HEK293 (cell line): ENCODE measurements at regions not wholly inside any gene's neighbourhood (a gene's known extent, or its start where the extent isn't known, plus 50 kb on each side); places are given as distances from the start of the nearest gene placed in this dataset.

ENCODE experiments used
- CTCF ChIA-PET: fragments of 350-600 bp; formaldehyde crosslinking; extraction: SDS; loops from one replicate; lab custom pipeline; 2021; ENCODE audit warnings: antibody characterized with exemption; lab: Yijun Ruan, JAX
- POLR2A ChIA-PET: fragments of 300-600 bp; formaldehyde crosslinking; extraction: SDS; loops from one replicate; lab custom pipeline; 2020; ENCODE audit warnings: antibody characterized with exemption, inconsistent platforms; lab: Yijun Ruan, JAX
- H3K27ac ChIP-seq: fragments of 200-500 bp; sonication (Bioruptor generic); 2 replicates; pipeline ENCODE4 v1.5.1; 2014; ENCODE audit warnings: low read depth, low read length, control low read depth, inconsistent platforms; ENCODE audit errors: extremely low read depth
- H3K36me3 ChIP-seq, 2 experiments: fragments of 200-500 bp in 1 of 2; sonication (Bioruptor generic) in 1 of 2; 1 replicate in 1 of 2; 2 replicates in 1 of 2; pipeline ENCODE4 v1.5.1; 2014 to 2017; ENCODE audit warnings: inconsistent platforms in 2 of 2, low read length in 2 of 2; ENCODE audit not compliant: control insufficient read depth in 2 of 2, insufficient read depth in 1 of 2
- H3K4me1 ChIP-seq: fragments of 200-500 bp; sonication (Bioruptor generic); 2 replicates; pipeline ENCODE4 v1.5.1; 2014; ENCODE audit warnings: mild to moderate bottlenecking, low read length, inconsistent platforms; ENCODE audit not compliant: control insufficient read depth, insufficient read depth
- H3K4me3 ChIP-seq: 2 replicates; pipeline ENCODE4 v1.5.1; 2011; ENCODE audit warnings: low read depth, mild to moderate bottlenecking, control low read depth, low read length, moderate library complexity
- H3K9me3 ChIP-seq: fragments of 200-500 bp; sonication (Bioruptor generic); 2 replicates; pipeline ENCODE4 v1.5.1; 2014; ENCODE audit warnings: low read depth, low read length, inconsistent platforms; ENCODE audit not compliant: control insufficient read depth, insufficient read depth
- GFI1B ChIP-seq: fragments of 450-650 bp; formaldehyde crosslinking; IDR thresholded peaks from 2 replicates; pipeline ENCODE4 v1.5.1; 2016; ENCODE audit warnings: missing biosample characterization, missing genetic modification characterization
- GLIS2 ChIP-seq: fragments of 450-650 bp; formaldehyde crosslinking; IDR thresholded peaks from 2 replicates; pipeline ENCODE4 v1.5.1; 2016; ENCODE audit warnings: missing biosample characterization, missing genetic modification characterization
- OSR2 ChIP-seq: fragments of 450-650 bp; formaldehyde crosslinking; IDR thresholded peaks from 2 replicates; pipeline ENCODE4 v1.5.1; 2016; ENCODE audit warnings: missing biosample characterization, missing genetic modification characterization
- OVOL3 ChIP-seq: fragments of 450-650 bp; formaldehyde crosslinking; IDR thresholded peaks from 2 replicates; pipeline ENCODE4 v1.5.1; 2016; ENCODE audit warnings: missing biosample characterization, missing genetic modification characterization
- RBAK ChIP-seq: fragments of 450-650 bp; formaldehyde crosslinking; IDR thresholded peaks from 2 replicates; pipeline ENCODE4 v1.5.1; 2016; ENCODE audit warnings: missing biosample characterization, missing genetic modification characterization
- SETDB1 ChIP-seq: IDR thresholded peaks from one replicate; pipeline ENCODE4 v1.6.1; 2017; ENCODE audit warnings: mild to moderate bottlenecking, low read length, moderate library complexity, mixed read lengths; ENCODE audit not compliant: insufficient read length
- SP2 ChIP-seq: fragments of 450-650 bp; formaldehyde crosslinking; IDR thresholded peaks from 2 replicates; pipeline ENCODE4 v1.5.1; 2016; ENCODE audit warnings: missing biosample characterization, missing genetic modification characterization
- SP7 ChIP-seq: fragments of 450-650 bp; formaldehyde crosslinking; IDR thresholded peaks from 2 replicates; pipeline ENCODE4 v1.5.1; 2016; ENCODE audit warnings: missing biosample characterization, missing genetic modification characterization
- ZBTB21 ChIP-seq: fragments of 450-650 bp; formaldehyde crosslinking; IDR thresholded peaks from 2 replicates; pipeline ENCODE4 v1.5.1; 2017; ENCODE audit warnings: missing biosample characterization, missing genetic modification characterization
- ZNF133 ChIP-seq: fragments of 450-650 bp; formaldehyde crosslinking; IDR thresholded peaks from 2 replicates; pipeline ENCODE4 v1.5.1; 2016; ENCODE audit warnings: missing biosample characterization, missing genetic modification characterization
- ZNF169 ChIP-seq: fragments of 450-650 bp; formaldehyde crosslinking; IDR thresholded peaks from 2 replicates; pipeline ENCODE4 v1.5.1; 2016; ENCODE audit warnings: missing biosample characterization, missing genetic modification characterization
- ZNF292 ChIP-seq: fragments of 450-650 bp; formaldehyde crosslinking; IDR thresholded peaks from 2 replicates; pipeline ENCODE4 v1.5.1; 2016; ENCODE audit warnings: low read depth, missing biosample characterization, missing genetic modification characterization, borderline replicate concordance
- ZNF311 ChIP-seq: fragments of 450-650 bp; formaldehyde crosslinking; IDR thresholded peaks from 2 replicates; pipeline ENCODE4 v1.5.1; 2017; ENCODE audit warnings: missing biosample characterization, missing genetic modification characterization, borderline replicate concordance
- ZNF501 ChIP-seq: fragments of 450-650 bp; formaldehyde crosslinking; IDR thresholded peaks from 2 replicates; pipeline ENCODE4 v1.5.1; 2016; ENCODE audit warnings: missing biosample characterization, missing genetic modification characterization
- ZNF555 ChIP-seq: fragments of 450-650 bp; formaldehyde crosslinking; conservative IDR thresholded peaks from 2 replicates; pipeline ENCODE4 v1.5.1; 2017; ENCODE audit warnings: missing biosample characterization, mild to moderate bottlenecking, missing genetic modification characterization, inconsistent platforms
- ZNF600 ChIP-seq: fragments of 450-650 bp; formaldehyde crosslinking; IDR thresholded peaks from 2 replicates; pipeline ENCODE4 v1.5.1; 2016; ENCODE audit warnings: missing biosample characterization, missing genetic modification characterization
- TF ChIP-seq, protein P1 (sequence below): fragments of 450-650 bp; formaldehyde crosslinking; IDR thresholded peaks from 2 replicates; pipeline ENCODE4 v1.5.1; 2017; ENCODE audit warnings: missing biosample characterization, mild to moderate bottlenecking, missing genetic modification characterization, moderate library complexity
- TF ChIP-seq, protein P2 (sequence below): fragments of 450-650 bp; formaldehyde crosslinking; IDR thresholded peaks from 2 replicates; pipeline ENCODE4 v1.5.1; 2016; ENCODE audit warnings: missing biosample characterization, missing genetic modification characterization
- TF ChIP-seq, protein P3 (sequence below): fragments of 450-650 bp; formaldehyde crosslinking; IDR thresholded peaks from 2 replicates; pipeline ENCODE4 v1.5.1; 2016; ENCODE audit warnings: missing biosample characterization, missing genetic modification characterization
- TF ChIP-seq, protein P4 (sequence below): fragments of 450-650 bp; formaldehyde crosslinking; IDR thresholded peaks from 2 replicates; pipeline ENCODE4 v1.5.1; 2016; ENCODE audit warnings: missing biosample characterization, missing genetic modification characterization
- TF ChIP-seq, protein P5 (sequence below): fragments of 450-650 bp; formaldehyde crosslinking; optimal IDR thresholded peaks from 2 replicates; pipeline ENCODE3; 2016; ENCODE audit warnings: missing biosample characterization, mild to moderate bottlenecking, missing genetic modification characterization

DNA sequence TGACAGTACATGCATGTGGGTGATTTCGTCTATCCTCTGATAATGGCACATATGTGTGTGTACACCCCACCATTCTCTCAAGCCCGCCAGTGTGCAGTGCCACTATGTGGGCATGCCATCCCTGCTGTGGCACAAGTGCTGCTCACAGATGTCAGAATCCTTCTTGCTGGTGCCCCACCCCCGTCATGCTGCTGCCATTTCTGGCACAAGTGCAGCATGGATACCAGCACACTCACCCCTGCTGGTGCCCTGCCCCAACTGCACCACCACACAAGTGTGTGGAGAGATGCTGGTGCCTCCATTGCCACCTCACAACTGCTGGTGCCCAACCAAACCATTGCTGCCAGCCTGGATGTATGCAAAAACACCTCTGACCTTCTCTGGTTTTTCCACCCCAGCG is 1133.8 kb downstream of the TECRL start:
- POLR2A ChIA-PET: no interaction called here
- Histone ChIP-seq H3K9me3 (no peaks in the 10 kb centered on the region), H3K4me1 (no peaks in the 10 kb centered on the region), H3K27ac (no peak overlapping the region), H3K36me3 (no peaks in the 10 kb centered on the region)
- CTCF ChIA-PET: no interaction called here
- TF ChIP-seq RBAK (tag by site-specific recombination) (no peak), ZNF501 (no peak), SP2 (tag by site-specific recombination) (no peak), ZNF133 (no peak), SETDB1 (no peak), ZNF169 (tag by site-specific recombination) (no peak), OVOL3 (tag by site-specific recombination) (no peak), GLIS2 (tag by site-specific recombination) (no peak), ZNF600 (tag by site-specific recombination) (no peak), ZNF555 (tag by site-specific recombination) (no peak)
- TF ChIP-seq, protein P1, sequence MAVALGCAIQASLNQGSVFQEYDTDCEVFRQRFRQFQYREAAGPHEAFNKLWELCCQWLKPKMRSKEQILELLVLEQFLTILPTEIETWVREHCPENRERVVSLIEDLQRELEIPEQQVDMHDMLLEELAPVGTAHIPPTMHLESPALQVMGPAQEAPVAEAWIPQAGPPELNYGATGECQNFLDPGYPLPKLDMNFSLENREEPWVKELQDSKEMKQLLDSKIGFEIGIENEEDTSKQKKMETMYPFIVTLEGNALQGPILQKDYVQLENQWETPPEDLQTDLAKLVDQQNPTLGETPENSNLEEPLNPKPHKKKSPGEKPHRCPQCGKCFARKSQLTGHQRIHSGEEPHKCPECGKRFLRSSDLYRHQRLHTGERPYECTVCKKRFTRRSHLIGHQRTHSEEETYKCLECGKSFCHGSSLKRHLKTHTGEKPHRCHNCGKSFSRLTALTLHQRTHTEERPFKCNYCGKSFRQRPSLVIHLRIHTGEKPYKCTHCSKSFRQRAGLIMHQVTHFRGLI (tag by site-specific recombination): no peak
- TF ChIP-seq, protein P2, sequence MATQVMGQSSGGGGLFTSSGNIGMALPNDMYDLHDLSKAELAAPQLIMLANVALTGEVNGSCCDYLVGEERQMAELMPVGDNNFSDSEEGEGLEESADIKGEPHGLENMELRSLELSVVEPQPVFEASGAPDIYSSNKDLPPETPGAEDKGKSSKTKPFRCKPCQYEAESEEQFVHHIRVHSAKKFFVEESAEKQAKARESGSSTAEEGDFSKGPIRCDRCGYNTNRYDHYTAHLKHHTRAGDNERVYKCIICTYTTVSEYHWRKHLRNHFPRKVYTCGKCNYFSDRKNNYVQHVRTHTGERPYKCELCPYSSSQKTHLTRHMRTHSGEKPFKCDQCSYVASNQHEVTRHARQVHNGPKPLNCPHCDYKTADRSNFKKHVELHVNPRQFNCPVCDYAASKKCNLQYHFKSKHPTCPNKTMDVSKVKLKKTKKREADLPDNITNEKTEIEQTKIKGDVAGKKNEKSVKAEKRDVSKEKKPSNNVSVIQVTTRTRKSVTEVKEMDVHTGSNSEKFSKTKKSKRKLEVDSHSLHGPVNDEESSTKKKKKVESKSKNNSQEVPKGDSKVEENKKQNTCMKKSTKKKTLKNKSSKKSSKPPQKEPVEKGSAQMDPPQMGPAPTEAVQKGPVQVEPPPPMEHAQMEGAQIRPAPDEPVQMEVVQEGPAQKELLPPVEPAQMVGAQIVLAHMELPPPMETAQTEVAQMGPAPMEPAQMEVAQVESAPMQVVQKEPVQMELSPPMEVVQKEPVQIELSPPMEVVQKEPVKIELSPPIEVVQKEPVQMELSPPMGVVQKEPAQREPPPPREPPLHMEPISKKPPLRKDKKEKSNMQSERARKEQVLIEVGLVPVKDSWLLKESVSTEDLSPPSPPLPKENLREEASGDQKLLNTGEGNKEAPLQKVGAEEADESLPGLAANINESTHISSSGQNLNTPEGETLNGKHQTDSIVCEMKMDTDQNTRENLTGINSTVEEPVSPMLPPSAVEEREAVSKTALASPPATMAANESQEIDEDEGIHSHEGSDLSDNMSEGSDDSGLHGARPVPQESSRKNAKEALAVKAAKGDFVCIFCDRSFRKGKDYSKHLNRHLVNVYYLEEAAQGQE: no peak
- TF ChIP-seq, all 188 proteins: peak for 0
- H3K4me3 ChIP-seq: no peak overlapping the region

DNA sequence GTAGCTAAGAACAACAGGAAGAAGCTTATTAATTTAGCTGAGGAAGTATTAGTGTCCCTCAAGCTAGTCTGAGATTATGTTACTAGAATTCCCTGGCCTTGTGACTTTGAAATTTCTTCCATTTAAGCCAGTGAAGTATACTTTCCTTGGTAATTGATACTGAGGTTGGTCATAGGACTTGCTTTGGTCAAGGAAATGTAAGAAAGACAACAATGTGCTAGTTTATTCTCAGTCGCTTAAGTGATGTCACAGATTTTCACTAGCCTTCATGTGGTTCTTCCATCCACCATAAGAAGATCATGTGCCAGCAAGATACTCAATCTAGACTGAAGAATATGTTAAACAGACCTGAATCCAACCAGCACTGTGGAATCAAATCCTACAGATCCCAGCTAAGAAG is 1140.1 kb downstream of the TECRL start:
- CTCF ChIA-PET: no interaction called here
- Histone ChIP-seq H3K4me3 (no peak overlapping the region), H3K27ac (no peak overlapping the region)
- TF ChIP-seq, protein P3, sequence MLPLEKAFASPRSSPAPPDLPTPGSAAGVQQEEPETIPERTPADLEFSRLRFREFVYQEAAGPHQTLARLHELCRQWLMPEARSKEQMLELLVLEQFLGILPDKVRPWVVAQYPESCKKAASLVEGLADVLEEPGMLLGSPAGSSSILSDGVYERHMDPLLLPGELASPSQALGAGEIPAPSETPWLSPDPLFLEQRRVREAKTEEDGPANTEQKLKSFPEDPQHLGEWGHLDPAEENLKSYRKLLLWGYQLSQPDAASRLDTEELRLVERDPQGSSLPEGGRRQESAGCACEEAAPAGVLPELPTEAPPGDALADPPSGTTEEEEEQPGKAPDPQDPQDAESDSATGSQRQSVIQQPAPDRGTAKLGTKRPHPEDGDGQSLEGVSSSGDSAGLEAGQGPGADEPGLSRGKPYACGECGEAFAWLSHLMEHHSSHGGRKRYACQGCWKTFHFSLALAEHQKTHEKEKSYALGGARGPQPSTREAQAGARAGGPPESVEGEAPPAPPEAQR (tag by site-specific recombination): no peak
- TF ChIP-seq, all 188 proteins: peak for 0
- POLR2A ChIA-PET: no interaction called here
- Histone ChIP-seq H3K4me1 (no peaks in the 10 kb centered on the region), H3K9me3 (no peaks in the 10 kb centered on the region), H3K36me3 (no peaks in the 10 kb centered on the region)

DNA sequence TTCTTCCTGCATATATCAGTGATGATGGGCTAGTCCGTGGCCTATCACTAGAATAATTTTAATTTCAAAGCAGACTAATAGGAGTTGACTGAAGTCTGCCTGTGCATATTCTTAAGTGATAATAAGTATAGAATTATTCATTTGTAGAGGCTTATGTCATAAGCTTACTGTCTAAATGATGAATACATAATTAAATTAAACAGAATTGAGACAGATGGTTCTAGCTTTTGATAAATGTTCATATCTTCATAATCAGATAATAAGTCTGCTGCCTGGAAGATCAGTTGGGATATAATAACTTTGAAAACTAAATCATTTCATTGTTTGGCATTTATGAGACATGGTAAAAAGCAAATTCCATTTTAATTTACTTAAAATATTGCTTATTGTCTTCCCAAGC is 1175.6 kb downstream of the TECRL start:
- Histone ChIP-seq H3K4me3 (no peak overlapping the region), H3K9me3 (no peaks in the 10 kb centered on the region), H3K36me3 (no peaks in the 10 kb centered on the region), H3K4me1 (no peaks in the 10 kb centered on the region), H3K27ac (no peak overlapping the region)
- CTCF ChIA-PET: no interaction called here
- POLR2A ChIA-PET: no interaction called here
- no peak for TF ChIP-seq SP7 (tag by site-specific recombination)
- TF ChIP-seq ZNF311: no peak
- TF ChIP-seq, protein P4, sequence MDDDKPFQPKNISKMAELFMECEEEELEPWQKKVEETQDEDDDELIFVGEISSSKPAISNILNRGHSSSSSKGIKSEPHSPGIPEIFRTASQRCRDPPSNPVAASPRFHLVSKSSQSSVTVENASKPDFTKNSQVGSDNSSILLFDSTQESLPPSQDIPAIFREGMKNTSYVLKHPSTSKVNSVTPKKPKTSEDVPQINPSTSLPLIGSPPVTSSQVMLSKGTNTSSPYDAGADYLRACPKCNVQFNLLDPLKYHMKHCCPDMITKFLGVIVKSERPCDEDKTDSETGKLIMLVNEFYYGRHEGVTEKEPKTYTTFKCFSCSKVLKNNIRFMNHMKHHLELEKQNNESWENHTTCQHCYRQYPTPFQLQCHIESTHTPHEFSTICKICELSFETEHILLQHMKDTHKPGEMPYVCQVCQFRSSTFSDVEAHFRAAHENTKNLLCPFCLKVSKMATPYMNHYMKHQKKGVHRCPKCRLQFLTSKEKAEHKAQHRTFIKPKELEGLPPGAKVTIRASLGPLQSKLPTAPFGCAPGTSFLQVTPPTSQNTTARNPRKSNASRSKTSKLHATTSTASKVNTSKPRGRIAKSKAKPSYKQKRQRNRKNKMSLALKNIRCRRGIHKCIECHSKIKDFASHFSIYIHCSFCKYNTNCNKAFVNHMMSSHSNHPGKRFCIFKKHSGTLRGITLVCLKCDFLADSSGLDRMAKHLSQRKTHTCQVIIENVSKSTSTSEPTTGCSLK (tag by site-specific recombination): no peak
- TF ChIP-seq GFI1B (tag by site-specific recombination): no peak
- no peak for TF ChIP-seq ZNF292 (tag by site-specific recombination)
- no peak for TF ChIP-seq SP2 (tag by site-specific recombination)
- no peak for TF ChIP-seq RBAK (tag by site-specific recombination)
- TF ChIP-seq OSR2 (tag by site-specific recombination): no peak
- no peak for TF ChIP-seq ZBTB21 (tag by site-specific recombination)
- TF ChIP-seq, protein P5, sequence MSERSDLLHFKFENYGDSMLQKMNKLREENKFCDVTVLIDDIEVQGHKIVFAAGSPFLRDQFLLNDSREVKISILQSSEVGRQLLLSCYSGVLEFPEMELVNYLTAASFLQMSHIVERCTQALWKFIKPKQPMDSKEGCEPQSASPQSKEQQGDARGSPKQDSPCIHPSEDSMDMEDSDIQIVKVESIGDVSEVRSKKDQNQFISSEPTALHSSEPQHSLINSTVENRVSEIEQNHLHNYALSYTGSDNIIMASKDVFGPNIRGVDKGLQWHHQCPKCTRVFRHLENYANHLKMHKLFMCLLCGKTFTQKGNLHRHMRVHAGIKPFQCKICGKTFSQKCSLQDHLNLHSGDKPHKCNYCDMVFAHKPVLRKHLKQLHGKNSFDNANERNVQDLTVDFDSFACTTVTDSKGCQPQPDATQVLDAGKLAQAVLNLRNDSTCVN (tag by site-specific recombination): no peak
